B cell (primary cell): ENCODE measurements at regions not wholly inside any gene's neighbourhood (a gene's known extent, or its start where the extent isn't known, plus 50 kb on each side); places are given as distances from the start of the nearest gene placed in this dataset.

Source experiments
- ATAC-seq: fragments of 200-7000 bp; cut with Tn5 transposase; one replicate; pipeline ENCODE4 v1.10.0; 2021; ENCODE audit warnings: low read depth, mild to moderate bottlenecking, moderate number of reproducible peaks, moderate library complexity
- CTCF ChIA-PET: fragments of 350-600 bp; sonication (Branson Sonifier 250); formaldehyde crosslinking; loops from one replicate; lab custom pipeline; 2021; ENCODE audit warnings: antibody characterized with exemption, inconsistent platforms; lab: Charles Lee
- POLR2A ChIA-PET: fragments of 350-600 bp; sonication (Branson Sonifier 250); formaldehyde crosslinking; loops from one replicate; lab custom pipeline; 2021; ENCODE audit warnings: antibody characterized with exemption; lab: Charles Lee
- DNase-seq: peaks from one replicate; pipeline ENCODE4 v3.0.0; 2013
- H2AFZ ChIP-seq: 2 replicates; pipeline ENCODE4 v1.6.1; 2012; ENCODE audit warnings: mild to moderate bottlenecking, low read depth, low read length; ENCODE audit not compliant: insufficient read depth, poor library complexity, severe bottlenecking
- H3K27ac ChIP-seq, 2 donors: 1 replicate in 1 of 2; 2 replicates in 1 of 2; pipeline ENCODE4 v1.5.1; 2012 to 2013; ENCODE audit warnings: low read length in 2 of 2, mild to moderate bottlenecking in 2 of 2, moderate library complexity in 1 of 2
- H3K27me3 ChIP-seq, 4 experiments: fragments of 200-600 bp in 1 of 4; sonication (generic) in 1 of 4; replicated peaks in 1 of 4; 1 replicate in 2 of 4; 2 replicates in 2 of 4; pipeline versions ENCODE4 v1.6.1 to v1.7.0; 2013 to 2016; ENCODE audit warnings: low read length in 3 of 4, mild to moderate bottlenecking in 2 of 4, mixed read lengths in 1 of 4, moderate library complexity in 1 of 4; ENCODE audit not compliant: insufficient read depth in 4 of 4, control insufficient read depth in 3 of 4; ENCODE audit errors: control extremely low read depth in 1 of 4
- H3K36me3 ChIP-seq, 2 experiments: replicated peaks in 1 of 2; 1 replicate in 1 of 2; 2 replicates in 1 of 2; pipeline versions ENCODE4 v1.6.1 to v1.7.1; 2013; ENCODE audit warnings: low read length in 1 of 2; ENCODE audit not compliant: insufficient read depth in 2 of 2, control insufficient read depth in 1 of 2; ENCODE audit errors: control extremely low read depth in 1 of 2, extremely low read depth in 1 of 2
- H3K4me1 ChIP-seq, 2 donors: fragments of 200-600 bp in 1 of 2; sonication (generic) in 1 of 2; 1 replicate in 1 of 2; 2 replicates in 1 of 2; pipeline versions ENCODE4 v1.5.1 to v1.6.1; 2013 to 2017; ENCODE audit warnings: low read length in 2 of 2; ENCODE audit not compliant: control insufficient read depth in 2 of 2, insufficient read depth in 2 of 2
- H3K4me2 ChIP-seq: replicated peaks from 2 replicates; pipeline ENCODE3; 2012; ENCODE audit warnings: mild to moderate bottlenecking, low read depth, low read length; ENCODE audit not compliant: poor library complexity, severe bottlenecking
- H3K4me3 ChIP-seq, 5 experiments: fragments of 200-600 bp in 1 of 5; sonication (generic) in 1 of 5; 1 replicate in 3 of 5; 2 replicates in 2 of 5; pipeline versions ENCODE4 v1.5.1 to v1.7.0; 2011 to 2016; ENCODE audit warnings: low read length in 4 of 5, mild to moderate bottlenecking in 4 of 5, low read depth in 2 of 5, control low read depth in 1 of 5, moderate library complexity in 1 of 5; ENCODE audit not compliant: insufficient read depth in 1 of 5; ENCODE audit errors: control extremely low read depth in 1 of 5, extremely low read depth in 1 of 5
- H3K79me2 ChIP-seq: fragments of 200-600 bp; sonication (generic); one replicate; pipeline ENCODE4 v1.6.0; 2016; ENCODE audit warnings: low read length; ENCODE audit not compliant: control insufficient read depth, insufficient read depth
- H3K9ac ChIP-seq: fragments of 200-600 bp; sonication (generic); 2 replicates; pipeline ENCODE4 v1.6.1; 2017; ENCODE audit warnings: mild to moderate bottlenecking, low read length, moderate library complexity
- H3K9me3 ChIP-seq, 3 donors: one replicate each; pipeline versions ENCODE4 v1.6.1 to v1.7.1; 2013; ENCODE audit warnings: low read length in 2 of 3; ENCODE audit not compliant: control insufficient read depth in 2 of 3, insufficient read depth in 1 of 3; ENCODE audit errors: control extremely low read depth in 1 of 3
- H4K20me1 ChIP-seq: 2 replicates; pipeline ENCODE4 v1.6.0; 2012; ENCODE audit warnings: mild to moderate bottlenecking, low read length; ENCODE audit not compliant: insufficient read depth, control insufficient read depth, poor library complexity, severe bottlenecking
- H3K27ac Mint-ChIP-seq: one replicate; pipeline ENCODE4 v1.8.0; 2021; ENCODE audit warnings: mixed read lengths
- H3K27me3 Mint-ChIP-seq: one replicate; pipeline ENCODE4 v1.8.0; 2021; ENCODE audit warnings: mixed read lengths
- H3K4me1 Mint-ChIP-seq: one replicate; pipeline ENCODE4 v1.8.0; 2021; ENCODE audit warnings: mixed read lengths
- H3K4me3 Mint-ChIP-seq: one replicate; pipeline ENCODE4 v1.8.0; 2021; ENCODE audit warnings: mixed read lengths
- H3K9me3 Mint-ChIP-seq: one replicate; pipeline ENCODE4 v1.8.0; 2022; ENCODE audit warnings: mixed read lengths; ENCODE audit not compliant: insufficient read depth
- CTCF ChIP-seq: fragments of 200-600 bp; IDR thresholded peaks from one replicate; pipeline ENCODE4 v1.8.0; 2022; ENCODE audit warnings: antibody characterized with exemption, mild to moderate bottlenecking
- EZH2 ChIP-seq: IDR thresholded peaks from 2 replicates; pipeline ENCODE4 v1.6.1; 2012; ENCODE audit warnings: borderline replicate concordance, low read depth, mild to moderate bottlenecking, moderate library complexity, low read length; ENCODE audit not compliant: insufficient read depth, poor library complexity, severe bottlenecking
- WGBS: methylation state at CpG from one replicate; pipeline ENCODE4 v1.1.5; 2013; ENCODE audit warnings: missing lambda C conversion rate; ENCODE audit not compliant: insufficient coverage; 5-methylcytosine and 5-hydroxymethylcytosine counted together
- intact Hi-C: fragments of 100-400 bp; cut with micrococcal nuclease; formaldehyde crosslinking; loops from one replicate; pipeline ENCODE4 v1.10.0; 2022

GRCh38 chrX:110871839-110872238 lies 76.2 kb upstream of the CHRDL1 start:
- H3K27ac Mint-ChIP-seq, result no peak overlapping the region
- no peak overlapping the region for H3K4me3 Mint-ChIP-seq
- intact Hi-C loops, result no loop called here
- H3K4me1 Mint-ChIP-seq, result no peaks in the 10 kb centered on the region
- H3K4me2 ChIP-seq, result no peak overlapping the region
- no peak overlapping the region for H3K9ac ChIP-seq
- ChIA-PET CTCF (no interaction called here), POLR2A (no interaction called here)
- WGBS, result 43% methylated on average over 2 of the region's 3 CpGs
- H3K9me3 Mint-ChIP-seq, result no peaks in the 10 kb centered on the region
- ATAC-seq (no peak), DNase-seq (no peak)
- no peaks in the 10 kb centered on the region for H3K27me3 Mint-ChIP-seq
- TF ChIP-seq CTCF, result no peak
- TF ChIP-seq EZH2, result no peak
- H3K4me1 ChIP-seq, result no peaks in the 10 kb centered on the region
- H3K4me3 ChIP-seq, result no peak overlapping the region
- no peaks in the 10 kb centered on the region for H3K9me3 ChIP-seq
- H2AFZ ChIP-seq, result no peak overlapping the region
- H3K79me2 ChIP-seq, result no peaks in the 10 kb centered on the region
- H3K27ac ChIP-seq, result no peak overlapping the region
- H4K20me1 ChIP-seq, result no peaks in the 10 kb centered on the region
- no peaks in the 10 kb centered on the region for H3K27me3 ChIP-seq
- H3K36me3 ChIP-seq, result no peaks in the 10 kb centered on the region

- no peaks in the 10 kb centered on the region for H3K4me1 ChIP-seq
- Mint-ChIP-seq H3K9me3 (no peaks in the 10 kb centered on the region), H3K27ac (no peak overlapping the region), H3K4me3 (no peak overlapping the region), H3K27me3 (no peaks in the 10 kb centered on the region), H3K4me1 (no peaks in the 10 kb centered on the region)
- H3K9me3 ChIP-seq, result no peaks in the 10 kb centered on the region
- DNase-seq (no peak), ATAC-seq (no peak)
- no peak overlapping the region for H3K27ac ChIP-seq
- no peak overlapping the region for H2AFZ ChIP-seq
- WGBS, result 80% methylated on average over 1 of the region's 2 CpGs
- intact Hi-C loops, result no loop called here
- no peaks in the 10 kb centered on the region for H3K79me2 ChIP-seq
- no peak overlapping the region for H3K9ac ChIP-seq
- no peaks in the 10 kb centered on the region for H3K36me3 ChIP-seq
- H3K4me3 ChIP-seq, result no peak overlapping the region
- no peaks in the 10 kb centered on the region for H4K20me1 ChIP-seq
- no peak for TF ChIP-seq CTCF
- TF ChIP-seq EZH2, result no peak
- no peak overlapping the region for H3K4me2 ChIP-seq
- ChIA-PET POLR2A (no interaction called here), CTCF (no interaction called here)
- H3K27me3 ChIP-seq, result no peaks in the 10 kb centered on the region
Observed at GRCh38 chrX:110866421-110866820, 70.8 kb upstream of the CHRDL1 start.
